H1 (cell line): ENCODE measurements at regions not wholly inside any gene's neighbourhood (a gene's known extent, or its start where the extent isn't known, plus 50 kb on each side); places are given as distances from the start of the nearest gene placed in this dataset.

Experiments used
- CTCF ChIA-PET: fragments of 300-600 bp; sonication (Branson Sonifier 250); formaldehyde crosslinking; loops from one replicate; lab custom pipeline; 2021; ENCODE audit not compliant: partially characterized antibody; lab: Charles Lee
- POLR2A ChIA-PET: fragments of 300-600 bp; sonication (Branson Sonifier 250); formaldehyde crosslinking; loops from one replicate; lab custom pipeline; 2021; ENCODE audit warnings: inconsistent platforms; ENCODE audit not compliant: partially characterized antibody; lab: Charles Lee
- DNase-seq, 2 experiments: peaks; one replicate each; pipeline versions ENCODE4 v3.0.0 to v3.0.0-alpha.2; 2010 to 2022; ENCODE audit warnings: low spot score in 2 of 2, low read depth in 1 of 2, mixed read lengths in 1 of 2
- FAIRE-seq: peaks from 2 replicates; lab custom pipeline; 2011; peaks lifted over from hg19 to GRCh38; lab: Jason Lieb, UNC
- H2AFZ ChIP-seq: 2 replicates; pipeline ENCODE4 v1.8.1; 2012; ENCODE audit warnings: low read length, inconsistent platforms
- H2AK5ac ChIP-seq: 2 replicates; pipeline ENCODE4 v1.6.1; 2013; ENCODE audit warnings: low read depth, low read length
- H2BK120ac ChIP-seq: replicated peaks from 2 replicates; pipeline ENCODE3; 2013; ENCODE audit warnings: low read depth, low read length, inconsistent platforms
- H2BK12ac ChIP-seq: 2 replicates; pipeline ENCODE4 v1.6.1; 2013; ENCODE audit warnings: low read depth, low read length
- H2BK15ac ChIP-seq: 2 replicates; pipeline ENCODE4 v1.6.1; 2013; ENCODE audit warnings: low read length
- H2BK20ac ChIP-seq: 2 replicates; pipeline ENCODE4 v1.6.1; 2013; ENCODE audit warnings: low read length
- H2BK5ac ChIP-seq: 2 replicates; pipeline ENCODE4 v1.6.1; 2013; ENCODE audit warnings: low read depth, low read length
- H3K14ac ChIP-seq: 2 replicates; pipeline ENCODE4 v1.6.1; 2013; ENCODE audit warnings: inconsistent platforms; ENCODE audit not compliant: insufficient read length
- H3K18ac ChIP-seq: 2 replicates; pipeline ENCODE4 v1.6.1; 2013; ENCODE audit warnings: low read length; ENCODE audit errors: extremely low read depth
- H3K23ac ChIP-seq: 2 replicates; pipeline ENCODE4 v1.6.1; 2013; ENCODE audit warnings: inconsistent platforms; ENCODE audit not compliant: insufficient read length
- H3K23me2 ChIP-seq: 2 replicates; pipeline ENCODE4 v1.6.1; 2013; ENCODE audit warnings: low read depth, low read length
- H3K27ac ChIP-seq: 2 replicates; pipeline ENCODE4 v1.6.1; 2011; ENCODE audit warnings: low read depth, low read length, inconsistent platforms
- H3K27me3 ChIP-seq, 4 experiments: replicated peaks in 1 of 4; 1 replicate in 1 of 4; 2 replicates in 3 of 4; pipeline versions ENCODE4 v1.6.1 to v1.8.1; 2011 to 2013; ENCODE audit warnings: low read length in 3 of 4, mild to moderate bottlenecking in 3 of 4, inconsistent platforms in 2 of 4, mixed read lengths in 2 of 4, moderate library complexity in 1 of 4; ENCODE audit not compliant: control insufficient read depth in 3 of 4, insufficient read depth in 3 of 4; ENCODE audit errors: extremely low read depth in 1 of 4
- H3K36me3 ChIP-seq, 4 experiments: 2 replicates each; pipeline versions ENCODE4 v1.6.1 to v1.8.1; 2011 to 2013; ENCODE audit warnings: mild to moderate bottlenecking in 4 of 4, low read length in 3 of 4, moderate library complexity in 2 of 4, control low read depth in 1 of 4, inconsistent platforms in 1 of 4; ENCODE audit not compliant: insufficient read depth in 4 of 4, control insufficient read depth in 2 of 4
- H3K4ac ChIP-seq: replicated peaks from 2 replicates; pipeline ENCODE3; 2013; ENCODE audit warnings: low read length, low read depth, mixed read lengths, inconsistent platforms; ENCODE audit not compliant: insufficient read length
- H3K4me1 ChIP-seq, 4 experiments: replicated peaks in 1 of 4; 1 replicate in 1 of 4; 2 replicates in 3 of 4; pipeline versions ENCODE4 v1.6.1 to v1.8.1; 2011 to 2013; ENCODE audit warnings: low read length in 3 of 4, inconsistent platforms in 2 of 4, mixed read lengths in 1 of 4; ENCODE audit not compliant: insufficient read depth in 4 of 4, control insufficient read depth in 3 of 4
- H3K4me2 ChIP-seq, 2 experiments: 2 replicates each; pipeline versions ENCODE4 v1.6.1 to v1.8.1; 2011 to 2013; ENCODE audit warnings: low read depth in 2 of 2, low read length in 2 of 2, control low read depth in 1 of 2, inconsistent platforms in 1 of 2, mild to moderate bottlenecking in 1 of 2; ENCODE audit not compliant: insufficient read depth in 1 of 2
- H3K4me3 ChIP-seq, 4 experiments: fragments of 200-600, 300-600 bp in 1 of 4; sonication (generic), shearing (Covaris generic), sonication (Bioruptor Twin) in 1 of 4; 2 replicates each; pipeline versions ENCODE4 v1.5.1 to v1.8.1; 2011 to 2016; ENCODE audit warnings: low read length in 4 of 4, low read depth in 3 of 4, control low read depth in 2 of 4, inconsistent platforms in 2 of 4, mild to moderate bottlenecking in 2 of 4, mixed read lengths in 1 of 4, moderate library complexity in 1 of 4; ENCODE audit not compliant: insufficient read depth in 2 of 4; ENCODE audit errors: extremely low read depth in 1 of 4
- H3K56ac ChIP-seq: replicated peaks from 2 replicates; pipeline ENCODE3; 2013; ENCODE audit warnings: low read depth, mild to moderate bottlenecking, mixed read lengths, low read length, inconsistent platforms; ENCODE audit not compliant: insufficient read length
- H3K79me1 ChIP-seq: 2 replicates; pipeline ENCODE4 v1.6.1; 2013; ENCODE audit warnings: low read depth, low read length, control low read depth
- H3K79me2 ChIP-seq, 2 experiments: 2 replicates each; pipeline versions ENCODE4 v1.6.1 to v1.8.1; 2012 to 2013; ENCODE audit warnings: low read length in 2 of 2, mild to moderate bottlenecking in 2 of 2, inconsistent platforms in 1 of 2; ENCODE audit not compliant: insufficient read depth in 2 of 2, control insufficient read depth in 1 of 2
- H3K9ac ChIP-seq, 4 experiments: replicated peaks in 1 of 4; 1 replicate in 1 of 4; 2 replicates in 3 of 4; pipeline versions ENCODE4 v1.6.1 to v1.8.1; 2011 to 2013; ENCODE audit warnings: low read depth in 3 of 4, low read length in 3 of 4, control low read depth in 2 of 4, mild to moderate bottlenecking in 2 of 4, moderate library complexity in 2 of 4, inconsistent platforms in 1 of 4; ENCODE audit errors: extremely low read depth in 1 of 4
- H3K9me3 ChIP-seq, 2 experiments: 2 replicates each; pipeline versions ENCODE4 v1.6.1 to v1.8.1; 2012 to 2013; ENCODE audit warnings: mild to moderate bottlenecking in 2 of 2, moderate library complexity in 2 of 2, control low read depth in 1 of 2, inconsistent platforms in 1 of 2, low read depth in 1 of 2, low read length in 1 of 2, mixed read lengths in 1 of 2; ENCODE audit not compliant: insufficient read depth in 2 of 2
- H4K20me1 ChIP-seq, 2 experiments: replicated peaks in 1 of 2; 2 replicates each; pipeline versions ENCODE3 to v1.8.1; 2011 to 2013; ENCODE audit warnings: inconsistent platforms in 2 of 2, low read length in 2 of 2, mild to moderate bottlenecking in 1 of 2; ENCODE audit not compliant: insufficient read depth in 2 of 2, control insufficient read depth in 1 of 2
- H4K5ac ChIP-seq: 2 replicates; pipeline ENCODE4 v1.6.1; 2013; ENCODE audit warnings: low read length, low read depth, mixed read lengths, inconsistent platforms; ENCODE audit not compliant: insufficient read length
- H4K8ac ChIP-seq: 2 replicates; pipeline ENCODE4 v1.8.0; 2013; ENCODE audit warnings: mild to moderate bottlenecking, moderate library complexity, low read length, inconsistent platforms; ENCODE audit not compliant: insufficient read depth; ENCODE audit errors: extremely low read depth
- H4K91ac ChIP-seq: replicated peaks from 2 replicates; pipeline ENCODE3; 2013; ENCODE audit warnings: low read length, mixed read lengths, inconsistent platforms; ENCODE audit not compliant: insufficient read length
- SRF ChIP-seq: IDR thresholded peaks from 2 replicates; pipeline ENCODE4 v1.6.1; 2011; ENCODE audit warnings: mild to moderate bottlenecking, low read depth, low read length, moderate library complexity
- USF2 ChIP-seq: IDR thresholded peaks from 2 replicates; pipeline ENCODE4 v1.6.1; 2011; ENCODE audit warnings: low read length, improper control_type of control experiment
- WGBS, 2 experiments: shearing (Covaris generic) in 1 of 2; methylation state at CpG; one replicate each; pipeline versions ENCODE4 v1.1.6 to v1.1.7; 2013 to 2015; ENCODE audit warnings: low lambda C conversion rate in 2 of 2, mixed read lengths in 2 of 2, inconsistent platforms in 1 of 2, low coverage in 1 of 2, missing lambda C conversion rate in 1 of 2; ENCODE audit not compliant: insufficient replicate concordance in 2 of 2, insufficient coverage in 1 of 2, insufficient read length in 1 of 2; ENCODE audit errors: extremely low coverage in 1 of 2, missing lambda C conversion rate in 1 of 2; 5-methylcytosine and 5-hydroxymethylcytosine counted together

DNA sequence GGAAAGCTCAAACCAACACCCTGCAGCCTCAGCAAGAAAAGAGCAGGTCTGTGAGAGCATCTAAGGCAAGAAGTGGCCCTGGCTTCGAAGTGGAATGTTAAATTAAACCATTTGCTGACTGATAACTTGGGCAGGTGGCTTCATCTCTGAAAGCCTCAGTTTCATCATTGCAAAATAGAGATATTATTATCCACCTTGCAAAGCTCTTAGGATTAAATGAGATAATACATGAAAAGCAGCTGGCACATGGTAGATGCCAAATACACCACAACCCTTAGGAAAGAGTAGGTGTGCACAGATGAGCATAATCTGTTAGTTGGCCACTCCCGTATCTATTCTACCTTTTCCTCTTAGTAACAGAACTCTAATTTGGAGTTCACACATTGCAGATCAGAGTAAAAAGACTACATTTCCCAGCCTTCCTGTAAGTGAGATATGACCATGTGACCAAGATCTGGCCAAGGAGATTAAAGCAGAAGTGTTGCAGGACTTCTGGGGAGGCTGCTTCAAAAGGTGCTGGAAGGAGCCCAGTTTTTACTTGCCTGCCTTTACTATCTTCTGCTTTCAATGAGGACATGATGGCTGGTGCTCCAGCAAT lies 288.7 kb downstream of the SOX9 start:
- ChIA-PET CTCF (interaction anchor here (0.8 to 1.1 kb wide), 3 partner anchors 19 to 60 kb away, joined by 3 read pairs; no protein-coding TSS in a partner anchor), POLR2A (interaction anchor here (1.2 kb wide), 1 partner anchor 288 kb away, joined by 4 read pairs; the partner anchor contains the start of gene SOX9)
- no peak overlapping the region for H3K4me3 ChIP-seq
- H3K27me3 ChIP-seq: peaks cover 37 to 65% (median 52%) of the 10 kb centered on the region in 4 experiments
- H3K23ac ChIP-seq: no peak overlapping the region
- H4K5ac ChIP-seq: no peak overlapping the region
- H3K14ac ChIP-seq: no peak overlapping the region
- no peak overlapping the region for H3K56ac ChIP-seq
- no peak overlapping the region for H3K4me2 ChIP-seq
- H2BK120ac ChIP-seq: no peak overlapping the region
- no peak overlapping the region for H3K9ac ChIP-seq
- no peak overlapping the region for H3K18ac ChIP-seq
- no peak overlapping the region for H2AK5ac ChIP-seq
- H3K79me1 ChIP-seq: no peaks in the 10 kb centered on the region
- H3K9me3 ChIP-seq: no peaks in the 10 kb centered on the region
- H2AFZ ChIP-seq: no peak overlapping the region
- no peak overlapping the region for H2BK12ac ChIP-seq
- WGBS, 2 experiments: 92% methylated on average over 2 of the region's 2 CpGs; no CpG with 5 or more reads in 1 of the 2 experiments
- no peak for DNase-seq
- H3K36me3 ChIP-seq: no peaks in the 10 kb centered on the region
- no peak overlapping the region for H4K91ac ChIP-seq
- FAIRE-seq: no peak
- peaks cover 0 to 2% of the 10 kb centered on the region in 2 experiments for H4K20me1 ChIP-seq
- H2BK5ac ChIP-seq: no peak overlapping the region
- no peak overlapping the region for H3K27ac ChIP-seq
- no peaks in the 10 kb centered on the region for H3K23me2 ChIP-seq
- no peak overlapping the region for H2BK20ac ChIP-seq
- H3K4ac ChIP-seq: no peak overlapping the region
- TF ChIP-seq USF2: peak; percentile 43
- TF ChIP-seq SRF: no peak
- no peak overlapping the region for H4K8ac ChIP-seq
- no peaks in the 10 kb centered on the region for H3K79me2 ChIP-seq
- H3K4me1 ChIP-seq: peaks cover 0 to 4% (median 0%) of the 10 kb centered on the region in 4 experiments; a peak in 2 of 7 replicates
- no peak overlapping the region for H2BK15ac ChIP-seq
